ENCODE measurements at regions not wholly inside any gene's neighbourhood (a gene's known extent, or its start where the extent isn't known, plus 50 kb on each side); places are given as distances from the start of the nearest gene placed in this dataset.

- TF ChIP-seq, protein P1, sequence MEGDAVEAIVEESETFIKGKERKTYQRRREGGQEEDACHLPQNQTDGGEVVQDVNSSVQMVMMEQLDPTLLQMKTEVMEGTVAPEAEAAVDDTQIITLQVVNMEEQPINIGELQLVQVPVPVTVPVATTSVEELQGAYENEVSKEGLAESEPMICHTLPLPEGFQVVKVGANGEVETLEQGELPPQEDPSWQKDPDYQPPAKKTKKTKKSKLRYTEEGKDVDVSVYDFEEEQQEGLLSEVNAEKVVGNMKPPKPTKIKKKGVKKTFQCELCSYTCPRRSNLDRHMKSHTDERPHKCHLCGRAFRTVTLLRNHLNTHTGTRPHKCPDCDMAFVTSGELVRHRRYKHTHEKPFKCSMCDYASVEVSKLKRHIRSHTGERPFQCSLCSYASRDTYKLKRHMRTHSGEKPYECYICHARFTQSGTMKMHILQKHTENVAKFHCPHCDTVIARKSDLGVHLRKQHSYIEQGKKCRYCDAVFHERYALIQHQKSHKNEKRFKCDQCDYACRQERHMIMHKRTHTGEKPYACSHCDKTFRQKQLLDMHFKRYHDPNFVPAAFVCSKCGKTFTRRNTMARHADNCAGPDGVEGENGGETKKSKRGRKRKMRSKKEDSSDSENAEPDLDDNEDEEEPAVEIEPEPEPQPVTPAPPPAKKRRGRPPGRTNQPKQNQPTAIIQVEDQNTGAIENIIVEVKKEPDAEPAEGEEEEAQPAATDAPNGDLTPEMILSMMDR (IDR thresholded peaks at IDR 0.05; ENCODE audit: low read depth, low read length) = no peak
- TF ChIP-seq POLR2A (IDR thresholded peaks at IDR 0.05; ENCODE audit: extremely low read depth, insufficient read length) = no peak
- TF ChIP-seq MYC (IDR thresholded peaks at IDR 0.05; ENCODE audit: low read depth, low read length) = no peak
- no peak for TF ChIP-seq MAX (IDR thresholded peaks at IDR 0.05; ENCODE audit: low read depth, low read length)
These were observed 239.4 kb upstream of the SOX14 start for GRCh38 chr3:137524751-137525150.
